GM20000 (cell line): ENCODE measurements at regions not wholly inside any gene's neighbourhood (a gene's known extent, or its start where the extent isn't known, plus 50 kb on each side); places are given as distances from the start of the nearest gene placed in this dataset.

ENCODE experiments used
- DNase-seq: peaks from one replicate; pipeline ENCODE4 v3.0.0; 2012; ENCODE audit warnings: low spot score
- CTCF ChIP-seq: IDR thresholded peaks from 2 replicates; pipeline ENCODE4 v1.5.1; 2012; ENCODE audit warnings: mild to moderate bottlenecking, control low read depth; ENCODE audit errors: extremely low read depth, missing control alignments

- no peak for TF ChIP-seq CTCF
- no peak for DNase-seq
Observed at GRCh38 chr6:74638412-74638811, 567.4 kb downstream of the COL12A1 start.

- TF ChIP-seq CTCF = no peak
- DNase-seq = no peak
Observed at GRCh38 chr6:74632196-74632875, 573.5 kb downstream of the COL12A1 start.

DNA sequence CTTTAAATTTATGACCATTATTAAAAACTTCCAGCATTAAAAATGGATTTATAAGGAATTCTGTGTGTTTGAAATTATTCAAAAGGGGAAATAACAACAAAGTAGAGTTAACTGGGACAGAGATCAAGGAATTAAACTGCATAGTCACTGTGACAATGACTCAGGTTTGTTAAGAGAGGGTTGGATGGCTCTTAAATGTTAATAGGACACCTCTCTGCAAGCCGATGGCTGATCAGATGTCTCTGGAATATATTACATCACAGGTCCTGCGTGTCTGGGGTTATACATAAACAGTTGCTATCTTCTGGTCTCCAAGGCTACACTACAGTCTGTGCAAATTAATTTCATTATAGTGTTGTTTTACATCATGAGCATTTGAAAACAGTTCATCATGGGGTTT is 574.3 kb downstream of the COL12A1 start:
- no peak for DNase-seq
- TF ChIP-seq CTCF = no peak

- no peak for DNase-seq
- TF ChIP-seq CTCF = no peak
Observed at GRCh38 chr6:74626288-74626687, 579.6 kb downstream of the COL12A1 start.

GRCh38 chr6:74623027-74623426 is 582.8 kb downstream of the COL12A1 start:
- DNase-seq = no peak
- TF ChIP-seq CTCF = no peak

DNA sequence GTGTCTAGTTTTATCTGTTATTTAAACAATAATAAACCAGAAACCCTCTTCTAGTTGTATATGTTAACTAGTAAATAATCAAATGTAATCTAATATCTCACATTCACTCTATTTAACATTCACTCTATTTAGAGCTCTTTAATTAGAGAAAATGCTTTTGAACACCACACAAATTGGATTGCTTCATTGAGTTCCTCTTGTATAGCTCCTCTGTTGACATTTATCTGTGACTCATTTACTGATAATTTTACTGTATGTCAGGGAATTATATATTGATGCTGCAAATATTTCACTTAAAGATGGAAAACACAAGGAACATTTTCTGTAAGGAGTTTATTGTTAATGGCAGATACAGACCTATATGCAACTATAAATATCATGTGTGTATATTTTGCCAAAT is 594.6 kb downstream of the COL12A1 start:
- no peak for TF ChIP-seq CTCF
- no peak for DNase-seq

DNA sequence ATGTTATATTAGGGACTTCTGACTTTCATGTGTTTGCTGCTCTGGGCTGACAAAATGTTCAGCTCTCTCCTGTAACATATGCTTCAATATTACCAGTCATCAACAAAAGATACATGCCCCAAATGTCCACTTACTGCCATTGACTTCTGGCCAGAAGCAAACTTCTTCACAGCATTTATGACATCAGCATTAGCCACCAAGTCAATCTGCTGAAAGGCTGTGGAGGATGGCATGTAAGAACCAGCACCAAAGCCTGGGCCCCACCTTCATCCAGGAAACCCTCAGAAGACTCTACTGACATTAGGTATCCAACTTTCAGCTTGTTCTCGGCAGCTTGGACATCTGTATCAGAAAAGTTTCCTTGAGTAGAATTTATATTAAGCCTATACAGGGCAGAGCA is 595.5 kb downstream of the COL12A1 start:
- TF ChIP-seq CTCF = no peak
- no peak for DNase-seq
